ENCODE measurements at regions not wholly inside any gene's neighbourhood (a gene's known extent, or its start where the extent isn't known, plus 50 kb on each side); places are given as distances from the start of the nearest gene placed in this dataset.

- TF ChIP-seq GATA1 (IDR thresholded peaks at IDR 0.05; ENCODE audit: low read depth, low read length) (no peak), POLR2A (IDR thresholded peaks at IDR 0.05; ENCODE audit: low read length) (no peak)
These were observed 77.6 kb downstream of the C16orf95 start for GRCh38 chr16:87239545-87239944.

All from erythroblast (primary cell).